ENCODE measurements at regions not wholly inside any gene's neighbourhood (a gene's known extent, or its start where the extent isn't known, plus 50 kb on each side); places are given as distances from the start of the nearest gene placed in this dataset.

DNA sequence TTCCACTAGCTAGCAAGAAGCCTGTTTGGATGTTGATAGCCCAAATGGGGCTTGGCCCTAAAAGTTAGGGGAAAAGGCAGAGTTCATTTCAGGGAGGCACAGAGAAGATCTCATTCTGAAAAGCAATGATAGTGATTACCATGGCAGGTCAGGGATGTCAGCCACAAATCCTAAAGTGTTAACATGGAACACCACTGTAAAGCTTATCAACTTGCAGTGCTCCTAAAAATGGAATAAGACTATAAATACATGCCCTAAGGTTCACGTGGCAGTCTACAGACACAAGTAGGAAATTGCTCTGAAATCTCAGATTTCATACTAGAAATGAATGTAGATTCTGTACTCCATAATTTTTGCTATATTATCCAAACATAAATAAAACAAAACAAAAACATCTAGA lies 280.0 kb upstream of the E2F7 start:
- no peak for DNase-seq

DNA sequence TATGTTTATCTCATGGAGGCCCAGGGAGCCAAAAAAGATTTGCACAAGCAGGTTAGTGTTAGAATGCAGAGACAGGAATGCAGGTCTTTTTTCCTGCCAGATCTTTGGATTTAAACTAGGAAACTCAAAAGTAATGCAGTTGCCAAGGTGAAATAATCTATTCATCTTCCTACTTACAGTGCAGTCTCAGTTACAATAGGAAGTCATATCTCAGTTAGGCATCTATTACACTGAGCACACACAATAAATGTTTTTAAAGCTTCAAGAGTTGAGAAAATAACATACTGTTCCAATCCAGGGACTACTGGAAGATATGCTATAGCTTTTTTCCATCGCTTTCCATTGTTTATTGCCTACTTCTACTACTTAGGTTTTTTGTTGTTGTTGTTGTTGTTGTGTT lies 279.3 kb upstream of the E2F7 start:
- DNase-seq, result no peak

DNA sequence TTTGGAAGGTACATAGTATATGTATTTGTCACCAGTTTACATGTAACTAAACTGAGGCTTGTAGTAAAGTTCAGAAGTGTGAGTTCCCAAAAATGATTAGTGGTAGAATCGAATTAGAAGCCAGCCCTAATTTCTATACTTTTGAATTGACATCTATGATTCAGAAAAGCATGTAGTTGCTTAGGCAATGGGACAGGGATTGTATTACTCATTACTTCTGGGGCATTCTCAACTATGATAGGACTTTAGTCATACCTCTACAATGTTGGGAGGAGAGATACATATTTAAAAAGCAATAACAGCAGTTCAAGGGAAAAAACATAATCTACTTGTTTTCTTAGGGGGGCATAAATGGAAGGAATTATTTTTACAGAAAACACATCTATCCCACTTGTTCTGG lies 277.9 kb upstream of the E2F7 start:
- no peak for DNase-seq

DNA sequence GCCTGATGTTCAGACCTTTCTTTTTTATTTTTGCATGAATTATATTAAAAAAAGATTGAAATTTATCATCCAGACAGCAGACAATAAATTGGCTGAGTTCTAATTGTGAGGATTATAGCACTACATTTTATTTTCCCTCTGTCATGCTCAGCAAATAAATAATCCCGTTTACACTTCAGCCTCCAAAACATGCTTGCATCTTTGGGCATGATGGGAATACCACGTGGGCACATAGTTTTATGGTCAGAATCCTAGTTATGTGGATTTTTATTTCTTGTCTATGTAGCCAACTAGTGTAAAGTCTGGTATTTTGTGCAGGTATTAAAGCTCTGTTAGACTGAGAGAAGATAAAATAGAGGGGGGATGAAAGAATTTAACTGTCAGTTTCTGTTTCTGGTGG lies 276.9 kb upstream of the E2F7 start:
- DNase-seq, result no peak

DNA sequence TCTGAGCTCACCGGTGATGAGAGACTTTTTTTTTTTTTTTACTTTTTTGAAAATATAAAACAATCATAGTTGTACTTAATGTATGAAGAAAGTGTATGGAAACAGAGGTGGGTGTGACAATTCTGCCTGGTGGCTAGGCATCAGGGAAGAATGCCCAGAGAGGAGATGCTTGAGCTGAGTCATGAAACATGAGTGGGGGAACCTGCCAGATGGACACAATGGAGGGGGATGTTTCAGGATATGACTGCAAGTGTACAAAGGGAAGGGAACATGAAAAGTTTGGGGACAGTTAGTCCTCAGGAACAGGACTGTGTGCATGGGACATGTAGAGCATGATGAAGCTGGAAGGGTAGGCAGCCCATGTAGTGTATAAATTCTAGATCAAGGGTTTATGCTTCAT lies 274.2 kb upstream of the E2F7 start:
- no peak for DNase-seq

DNA sequence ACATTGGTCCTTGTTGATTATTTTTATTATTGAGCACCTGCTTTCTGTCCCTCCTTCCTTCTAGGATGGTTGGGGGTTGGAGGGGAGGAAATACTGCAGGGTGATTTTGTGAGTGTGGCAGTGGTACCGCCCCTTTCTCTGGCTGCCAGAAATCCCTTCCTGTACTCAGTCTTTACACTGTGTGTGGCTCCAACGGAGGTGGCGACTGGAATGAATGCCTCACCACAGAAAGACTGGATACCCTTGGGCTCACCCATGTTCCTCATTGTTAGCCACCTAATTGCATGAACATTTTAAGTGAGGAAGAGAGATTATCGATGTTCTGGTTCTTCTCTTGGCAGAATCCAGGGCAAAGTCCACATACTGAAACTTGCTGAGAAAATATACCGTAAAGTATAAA lies 272.0 kb upstream of the E2F7 start:
- no peak for DNase-seq

DNA sequence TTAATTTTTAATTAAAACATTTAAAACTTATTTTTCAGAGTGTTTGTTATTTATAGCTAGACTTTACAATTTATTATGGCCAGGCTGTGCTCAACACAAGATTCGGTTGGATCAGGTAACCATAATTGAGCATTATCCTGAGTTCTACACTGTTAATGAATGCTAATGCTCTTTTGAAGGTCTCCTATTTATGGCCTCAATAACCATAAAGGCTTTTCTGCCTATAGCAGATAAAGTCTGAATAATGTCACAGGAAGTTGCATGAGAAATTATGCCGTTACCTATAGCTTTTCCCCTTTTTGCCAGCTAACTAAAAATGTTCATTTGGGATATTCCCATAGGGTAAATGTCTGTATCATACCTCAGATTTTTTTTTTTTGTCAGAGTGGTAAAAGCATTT lies 269.4 kb upstream of the E2F7 start:
- no peak for DNase-seq

DNA sequence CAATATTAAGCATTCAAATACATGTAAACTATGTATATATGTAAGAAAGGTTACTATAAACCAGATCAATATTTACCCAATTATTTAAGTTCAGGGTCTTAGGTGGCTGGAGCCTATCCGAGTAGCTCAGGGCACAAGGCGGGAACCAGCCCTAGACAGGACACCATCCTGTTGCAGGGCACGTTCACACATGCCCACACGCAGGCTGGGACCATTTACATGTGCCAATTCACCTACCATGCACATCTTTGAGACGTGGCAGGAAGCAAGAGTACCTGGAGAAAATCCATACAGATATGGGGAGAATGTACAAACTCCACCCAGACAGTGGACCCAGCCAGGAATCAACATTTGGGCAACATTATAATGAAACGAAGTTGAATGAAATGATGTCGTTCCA lies 263.0 kb upstream of the E2F7 start:
- DNase-seq, result no peak

DNA sequence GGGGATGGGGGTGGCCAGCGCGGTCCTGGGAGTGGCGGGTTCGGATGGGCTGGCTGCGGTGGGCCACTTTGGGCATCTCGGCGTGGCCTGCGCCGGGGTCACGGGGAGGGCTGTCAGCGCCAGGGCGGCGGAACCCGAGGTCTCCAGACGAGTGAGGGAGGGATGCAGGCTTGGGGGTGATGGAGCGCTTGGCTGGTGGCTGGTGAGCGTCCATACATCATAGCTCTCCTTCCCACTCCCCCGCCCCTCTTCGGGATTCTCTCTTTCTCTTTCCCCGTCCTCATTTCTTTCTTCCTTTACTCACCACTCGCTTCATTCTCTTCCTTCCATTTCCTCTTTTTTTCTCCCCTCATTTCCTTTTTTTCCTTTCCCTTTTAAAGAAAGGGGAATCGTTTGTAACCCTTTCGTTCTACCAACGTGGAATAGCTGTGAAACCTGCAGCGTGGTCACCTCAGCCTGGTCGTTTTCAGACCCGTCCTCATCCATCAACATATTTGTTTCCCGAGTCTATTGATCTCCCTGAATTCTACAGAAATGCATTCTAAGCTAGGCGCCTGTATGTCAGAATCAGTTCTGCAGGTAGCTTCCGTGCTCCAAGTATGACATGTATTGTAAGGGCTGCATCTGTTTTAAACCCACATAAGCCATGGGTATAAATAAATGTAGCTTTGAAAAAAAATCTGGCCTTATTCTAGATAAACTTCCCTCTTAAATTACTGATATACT lies 260.3 kb upstream of the E2F7 start:
- no peak for DNase-seq

DNA sequence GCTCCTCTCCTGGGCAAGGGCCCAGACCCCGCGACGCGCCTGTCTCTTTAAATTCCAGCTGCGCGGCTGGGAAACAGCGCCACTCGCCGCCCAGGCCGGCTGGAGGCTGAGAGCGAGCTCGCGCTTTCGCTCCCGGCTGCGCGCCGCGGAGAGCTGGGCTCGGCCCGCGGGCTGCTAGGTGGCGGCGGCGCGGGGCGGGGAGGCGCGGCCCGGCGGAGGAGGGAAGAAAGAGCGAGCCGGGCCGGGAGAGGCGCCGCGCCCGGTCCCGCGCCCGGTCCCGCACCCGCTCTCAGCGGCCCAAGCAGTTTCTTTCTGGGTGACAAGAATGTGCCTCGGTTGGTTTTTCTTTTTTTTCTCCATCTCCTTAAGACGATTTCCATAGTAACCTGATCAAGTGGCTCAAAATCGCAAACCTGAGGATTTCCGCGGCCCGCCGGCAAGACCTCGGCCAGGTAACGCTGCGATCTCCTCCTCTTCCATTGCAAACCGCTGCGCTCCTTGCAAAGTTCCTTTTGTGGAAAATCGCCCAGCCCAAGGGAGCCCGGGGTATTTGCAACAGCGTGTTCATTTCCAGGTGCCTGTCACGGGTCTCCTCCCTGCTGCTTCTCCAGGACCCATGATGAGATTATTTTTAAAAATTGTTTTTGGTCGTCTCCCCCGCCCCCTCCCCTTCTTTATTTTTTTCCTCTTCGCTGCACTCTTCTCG lies 259.5 kb upstream of the E2F7 start:
- peak in 1 of 5 experiments; percentile 57 for DNase-seq

DNA sequence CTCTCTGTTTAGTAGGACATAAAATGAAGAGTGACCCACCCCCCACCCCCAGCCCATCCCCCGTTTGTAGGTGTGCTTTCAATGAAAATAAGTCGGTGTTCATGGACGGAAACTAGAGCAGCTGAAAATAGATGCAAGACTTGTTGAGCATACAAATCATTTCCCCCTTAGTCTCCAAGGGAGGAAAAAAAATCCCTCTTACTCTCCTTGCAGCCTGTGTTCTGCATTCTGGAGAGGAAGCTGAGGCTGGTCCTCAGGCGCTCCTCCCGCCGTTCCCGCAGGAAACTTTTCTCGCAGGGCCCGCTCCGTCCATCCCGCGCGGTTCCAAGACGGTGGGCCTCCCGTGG lies 259.0 kb upstream of the E2F7 start:
- DNase-seq, result no peak

DNA sequence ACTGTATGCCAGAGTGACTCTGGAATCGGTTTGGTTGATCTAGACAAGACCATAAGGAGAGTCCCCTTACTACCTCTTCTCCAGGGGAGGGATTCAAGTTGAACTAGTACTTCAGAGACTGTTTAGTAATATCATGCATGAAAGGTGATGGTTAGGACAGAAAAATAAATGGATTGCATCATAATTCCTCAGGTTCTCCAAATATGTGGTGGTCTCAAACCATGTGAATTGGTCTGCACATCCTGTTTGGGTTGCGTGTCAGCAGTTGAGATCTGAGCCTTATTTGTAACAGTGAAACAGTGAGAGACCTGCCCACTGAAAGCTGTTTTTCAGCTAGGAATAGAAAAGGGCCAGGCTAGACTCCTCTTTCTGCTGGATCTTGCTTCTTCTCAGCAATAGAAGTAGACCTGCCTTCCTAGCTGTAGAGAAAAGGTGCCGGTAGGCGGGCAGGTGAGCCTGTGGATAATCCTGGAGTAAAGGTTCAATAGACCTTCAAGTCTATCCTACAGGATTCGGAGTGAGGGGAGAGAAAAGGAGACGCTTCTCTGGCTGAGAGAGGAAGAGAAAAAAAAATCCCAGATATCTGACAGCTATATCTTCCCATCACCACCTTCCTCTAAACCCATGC lies 258.5 kb upstream of the E2F7 start:
- no peak for DNase-seq

DNA sequence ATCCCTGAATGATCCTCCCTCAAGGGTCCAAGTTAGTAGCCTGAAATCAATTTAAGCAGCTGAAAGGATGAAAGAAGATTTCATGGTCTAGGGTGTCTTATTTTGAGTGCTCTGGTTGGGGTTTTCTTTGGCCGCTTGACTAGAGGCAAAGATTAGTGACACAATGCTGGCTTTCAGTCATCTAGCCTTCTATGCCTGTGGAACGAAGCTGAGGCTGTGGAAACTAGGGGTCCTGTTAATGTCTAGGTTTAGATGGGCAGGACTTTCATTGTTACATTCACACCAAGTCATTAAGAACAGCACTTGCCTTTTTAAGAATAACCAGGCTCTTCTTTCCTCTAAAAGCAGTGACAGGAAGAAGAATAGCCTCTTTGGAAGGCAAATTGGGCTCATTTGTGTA lies 253.8 kb upstream of the E2F7 start:
- no peak for DNase-seq

DNA sequence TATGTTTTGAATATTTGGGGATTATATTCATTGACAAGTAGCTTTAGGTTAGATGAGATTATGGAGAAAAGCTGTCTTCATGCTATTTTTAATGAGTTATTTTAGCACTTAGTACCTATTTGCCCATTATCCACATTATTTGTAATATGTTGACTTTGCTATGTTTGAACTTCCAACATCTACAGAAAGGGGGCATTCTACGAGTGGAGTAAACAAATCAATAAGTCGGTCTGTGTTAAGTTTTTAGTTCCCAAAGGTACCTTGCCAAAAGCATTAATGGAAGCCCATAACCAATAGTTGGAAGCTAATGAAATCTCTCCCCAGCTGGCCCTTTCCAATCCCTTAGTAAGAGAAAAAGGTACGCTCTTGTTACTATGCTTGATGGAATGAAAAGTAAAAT lies 250.0 kb upstream of the E2F7 start:
- DNase-seq, result no peak

DNA sequence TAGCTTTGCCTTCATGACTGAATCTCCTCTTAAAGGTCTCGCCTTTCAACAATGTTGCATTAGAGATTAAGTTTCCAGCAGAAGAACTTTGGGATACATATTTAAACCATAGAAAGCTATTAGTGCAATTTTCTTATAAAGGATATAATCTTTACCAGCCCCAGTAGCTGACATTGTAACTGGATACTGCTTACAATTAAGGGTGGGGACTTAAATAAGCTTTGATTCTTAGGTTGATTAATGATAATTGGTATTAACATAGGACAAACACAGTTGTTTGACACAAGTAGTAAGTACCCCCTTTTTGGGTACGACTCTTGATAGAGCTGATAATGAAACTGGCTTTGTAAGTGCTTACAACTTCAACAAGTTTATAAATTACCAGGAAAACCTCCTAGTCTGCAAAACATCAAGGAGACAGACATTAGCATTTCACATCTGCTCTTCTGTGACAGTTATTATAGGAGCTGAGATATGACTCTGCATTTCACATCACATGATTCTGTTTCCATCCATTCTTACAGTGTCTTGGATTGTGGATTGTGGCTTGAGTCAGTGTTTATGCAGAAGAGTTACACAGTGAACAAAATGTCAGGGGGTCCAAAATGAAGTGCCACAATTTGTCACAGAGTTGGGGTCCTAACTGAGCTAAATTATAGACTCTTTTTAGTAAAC lies 249.1 kb upstream of the E2F7 start:
- DNase-seq, result no peak

DNA sequence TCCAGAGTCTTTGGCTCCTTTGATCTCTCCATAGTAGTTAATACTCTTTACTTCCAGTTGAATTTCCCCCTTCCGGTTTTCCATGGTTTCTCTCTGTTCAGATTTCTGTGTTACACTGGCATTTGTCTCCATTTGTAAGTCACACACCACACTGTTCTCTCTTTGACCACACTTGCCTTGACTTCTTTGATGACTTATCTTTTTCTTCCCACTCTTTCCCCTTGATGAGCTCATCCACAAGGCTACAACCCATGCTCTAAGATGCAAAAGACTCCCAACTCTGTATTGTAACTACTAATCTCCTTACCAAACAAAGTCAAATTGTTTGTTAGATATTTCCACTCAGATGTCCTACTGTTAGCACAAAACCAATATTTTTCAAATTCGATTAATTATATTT lies 242.7 kb upstream of the E2F7 start:
- no peak for DNase-seq

DNA sequence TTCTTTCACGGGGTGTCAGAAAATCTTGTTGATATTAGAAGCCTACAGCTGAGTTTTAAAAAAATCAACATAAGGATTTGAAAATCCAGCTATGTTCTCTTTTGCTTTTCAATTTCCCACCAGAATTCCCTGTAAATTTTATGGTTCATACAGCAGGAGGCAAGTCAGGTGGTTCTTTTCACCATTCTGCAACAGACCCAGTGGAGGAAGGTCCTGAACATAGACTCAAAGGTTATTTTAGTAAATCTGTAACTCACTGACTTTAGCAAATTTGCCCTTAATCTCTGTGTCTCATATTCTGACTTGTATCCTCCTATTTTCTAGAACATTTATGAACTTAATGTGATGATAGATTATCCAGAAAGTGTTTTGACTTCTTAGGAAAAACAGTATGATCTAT lies 235.4 kb upstream of the E2F7 start:
- no peak for DNase-seq

DNA sequence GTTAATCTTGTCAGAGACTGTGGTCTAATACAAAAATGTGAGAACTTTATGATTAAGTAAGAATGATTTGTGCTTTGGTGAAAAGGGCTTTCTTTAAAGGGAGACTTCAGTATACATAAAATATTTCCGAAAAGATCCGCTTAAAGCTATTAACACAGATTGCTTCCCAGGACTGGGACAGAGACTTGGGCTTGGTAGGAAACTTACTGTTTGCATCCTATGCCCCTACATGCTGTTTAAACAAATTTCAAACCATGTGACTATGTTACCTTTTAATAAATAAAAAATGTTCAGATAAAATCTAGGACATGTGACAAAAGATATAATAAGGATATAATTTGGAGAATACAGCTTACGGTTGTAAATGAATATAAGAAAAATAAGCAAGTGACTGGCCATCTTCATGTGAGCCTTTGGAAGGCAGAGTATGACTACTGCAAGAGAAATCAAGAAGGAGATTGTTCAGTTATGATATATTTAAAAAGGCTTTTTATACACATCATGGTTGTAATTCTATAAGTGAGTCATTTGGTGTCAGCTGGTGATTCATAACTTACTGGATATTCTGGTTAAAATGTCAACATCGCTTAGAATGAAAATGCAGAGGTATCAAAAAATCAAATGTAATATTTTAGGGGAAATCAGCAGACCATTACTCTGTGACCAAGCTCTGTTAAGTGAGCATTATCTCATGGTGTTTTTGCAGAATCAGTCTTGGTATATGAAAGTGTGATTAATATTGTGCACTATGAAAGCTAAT lies 234.7 kb upstream of the E2F7 start:
- no peak for DNase-seq

DNA sequence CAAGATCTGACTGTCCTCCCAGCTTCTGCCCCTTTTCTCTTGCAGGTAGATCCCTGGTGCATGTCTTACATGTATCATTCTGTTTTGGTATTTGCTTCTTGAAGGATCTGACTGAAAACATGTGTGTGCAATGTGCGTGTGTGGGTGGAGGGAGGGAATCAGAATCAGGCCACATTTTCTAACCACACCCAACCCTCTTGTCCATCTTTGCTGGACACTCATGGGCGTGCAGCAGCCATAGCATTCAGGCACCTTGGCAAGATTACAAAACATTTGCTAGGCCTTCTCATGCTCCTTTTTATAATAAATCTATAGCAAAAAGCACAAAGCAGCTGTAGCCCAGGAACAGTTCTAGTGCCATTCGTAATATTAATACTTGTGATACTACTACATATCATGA lies 233.6 kb upstream of the E2F7 start:
- DNase-seq, result no peak

DNA sequence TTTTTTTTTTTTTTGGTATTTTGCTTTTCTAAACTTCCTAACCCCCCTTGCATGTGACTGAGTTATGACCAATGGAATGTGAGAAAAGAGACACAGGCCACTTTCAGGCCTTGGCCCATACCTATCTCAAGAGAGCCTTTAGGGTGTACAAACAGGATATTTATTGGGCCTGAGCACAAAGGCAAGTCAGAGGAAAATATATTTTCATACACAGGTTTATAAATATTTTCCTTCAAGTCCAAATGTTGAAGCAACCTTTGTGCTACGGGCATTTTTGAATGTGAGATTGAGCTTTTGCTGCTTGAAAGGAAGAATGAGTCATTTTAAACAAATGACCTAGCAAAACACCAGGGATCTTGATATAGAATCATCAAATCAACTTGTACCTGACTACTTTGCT lies 228.6 kb upstream of the E2F7 start:
- no peak for DNase-seq

DNA sequence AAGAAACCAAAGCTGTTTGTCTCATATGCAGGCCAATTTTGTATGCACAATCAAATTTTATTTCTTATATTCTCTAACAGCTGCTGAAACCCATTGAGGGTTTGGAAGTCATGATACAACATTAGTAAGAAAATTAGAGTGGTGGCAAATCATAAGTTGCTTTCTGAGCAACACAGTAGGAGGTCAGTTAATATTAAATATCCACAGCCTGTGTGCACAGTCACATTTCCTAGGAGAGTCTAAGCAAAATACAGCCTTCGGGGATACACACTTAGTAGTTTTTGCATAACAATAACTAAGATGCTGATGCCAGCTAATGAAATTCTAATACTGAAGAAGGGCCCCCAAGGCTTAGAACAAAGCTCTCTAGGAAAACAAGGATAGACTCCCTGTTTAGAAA lies 209.6 kb upstream of the E2F7 start:
- no peak for DNase-seq

DNA sequence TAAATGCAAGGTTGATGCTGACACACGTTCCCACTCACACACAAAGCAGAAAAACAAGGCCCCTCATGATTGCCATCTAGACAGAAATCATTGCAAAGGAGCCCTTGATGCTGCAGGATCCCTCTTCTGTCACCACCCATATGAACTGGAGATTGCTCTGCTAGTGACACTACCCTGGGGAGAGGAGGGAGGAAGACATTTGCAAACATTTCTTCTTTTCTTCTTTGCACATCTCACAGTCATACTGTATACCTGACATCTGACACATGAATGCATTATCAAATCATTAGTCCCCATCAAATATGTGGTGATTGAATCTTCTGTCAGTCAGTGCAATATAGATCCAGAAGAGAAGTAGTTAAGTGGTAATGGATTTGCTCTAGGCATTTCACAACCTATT lies 208.5 kb upstream of the E2F7 start:
- DNase-seq, result no peak

DNA sequence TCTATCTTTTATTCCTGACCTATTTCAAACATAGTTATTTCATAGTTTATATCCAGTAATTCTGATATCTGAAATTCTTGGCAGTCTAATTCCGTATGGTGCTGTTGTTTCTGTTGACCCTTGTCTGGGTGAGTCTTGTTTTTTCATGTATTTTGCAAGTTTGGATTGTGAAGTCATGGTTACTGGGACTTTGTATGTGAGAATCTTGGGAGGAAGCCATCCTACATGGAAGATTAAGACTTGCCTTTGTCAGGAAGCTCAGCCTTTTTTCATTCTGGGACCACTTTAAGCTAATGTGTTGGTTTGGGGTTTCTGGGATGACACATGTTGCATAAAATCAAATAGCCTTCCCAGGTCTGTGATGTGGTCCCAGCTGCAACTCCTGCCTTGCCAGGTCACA lies 191.6 kb upstream of the E2F7 start:
- no peak for DNase-seq
